GM06990 (cell line): ENCODE measurements at regions not wholly inside any gene's neighbourhood (a gene's known extent, or its start where the extent isn't known, plus 50 kb on each side); places are given as distances from the start of the nearest gene placed in this dataset.

Source experiments
- DNase-seq: peaks from one replicate; pipeline ENCODE4 v3.0.0-alpha.2; 2011; ENCODE audit not compliant: insufficient read length; ENCODE audit errors: extremely low read depth
- H3K27me3 ChIP-seq: replicated peaks from 2 replicates; pipeline ENCODE4 v1.6.0; 2011; ENCODE audit warnings: low read length; ENCODE audit not compliant: control insufficient read depth, insufficient read depth
- H3K36me3 ChIP-seq: 2 replicates; pipeline ENCODE4 v1.5.1; 2011; ENCODE audit warnings: low read length; ENCODE audit not compliant: control insufficient read depth, insufficient read depth
- H3K4me3 ChIP-seq: replicated peaks from 2 replicates; pipeline ENCODE4 v1.5.1; 2011; ENCODE audit warnings: low read depth, mild to moderate bottlenecking, control low read depth, low read length
- CTCF ChIP-seq: IDR thresholded peaks from 2 replicates; pipeline ENCODE4 v1.5.1; 2011; ENCODE audit warnings: low read length, control low read depth, mild to moderate bottlenecking, inconsistent platforms; ENCODE audit not compliant: insufficient read depth, poor library complexity, severe bottlenecking

GRCh38 chrX:13198056-13198761 is 121.6 kb downstream of the ATXN3L start:
- no peak for TF ChIP-seq CTCF
- Histone ChIP-seq H3K27me3 (no peaks in the 10 kb centered on the region), H3K4me3 (no peak overlapping the region), H3K36me3 (no peaks in the 10 kb centered on the region)
- no peak for DNase-seq

GRCh38 chrX:13196782-13197181 is 123.1 kb downstream of the ATXN3L start:
- DNase-seq = no peak
- Histone ChIP-seq H3K4me3 (no peak overlapping the region), H3K27me3 (no peaks in the 10 kb centered on the region), H3K36me3 (no peaks in the 10 kb centered on the region)
- no peak for TF ChIP-seq CTCF

GRCh38 chrX:13195340-13195739 is 124.5 kb downstream of the ATXN3L start:
- no peak overlapping the region for H3K4me3 ChIP-seq
- H3K27me3 ChIP-seq = no peaks in the 10 kb centered on the region
- no peak for TF ChIP-seq CTCF
- H3K36me3 ChIP-seq = no peaks in the 10 kb centered on the region
- DNase-seq = no peak

DNA sequence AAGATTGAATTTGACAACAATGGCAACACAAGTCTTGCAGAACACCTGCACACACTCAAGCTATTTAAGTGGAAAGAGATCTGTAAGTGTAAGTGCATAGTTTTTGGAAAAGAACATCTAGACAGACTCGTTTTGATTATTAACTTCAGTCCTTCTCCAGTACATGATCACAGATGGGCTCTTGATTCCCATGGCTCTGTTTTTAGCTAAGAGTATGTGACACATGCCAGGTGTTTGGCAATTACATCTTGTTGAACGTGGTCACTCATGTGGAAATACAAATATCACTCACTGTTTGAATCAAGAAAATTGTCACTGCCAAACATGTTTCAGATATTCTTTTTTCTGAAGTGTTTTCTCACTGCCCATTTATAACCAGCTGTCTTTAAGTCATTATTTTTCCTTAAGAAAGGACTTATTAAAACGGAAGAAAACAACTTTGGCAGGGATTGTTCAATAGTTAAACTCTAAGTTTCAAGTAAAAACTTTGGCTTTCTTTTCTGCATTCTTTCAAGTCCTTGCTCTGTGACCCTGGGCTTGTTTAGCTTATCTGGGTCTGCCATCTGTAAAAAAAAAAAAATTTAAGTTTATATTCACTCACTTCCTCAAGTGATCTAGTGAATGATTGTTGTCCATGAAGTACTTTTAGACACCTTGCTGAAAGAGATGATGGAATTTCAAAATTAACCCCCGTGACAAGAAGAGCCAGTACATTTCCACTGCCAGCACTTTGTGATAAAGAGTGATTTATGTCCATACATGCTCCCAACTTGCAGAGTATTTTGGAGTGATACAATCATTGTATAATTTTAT is 125.4 kb downstream of the ATXN3L start:
- TF ChIP-seq CTCF = no peak
- H3K36me3 ChIP-seq = no peaks in the 10 kb centered on the region
- DNase-seq = peak; percentile 59
- H3K27me3 ChIP-seq = no peaks in the 10 kb centered on the region
- no peak overlapping the region for H3K4me3 ChIP-seq

DNA sequence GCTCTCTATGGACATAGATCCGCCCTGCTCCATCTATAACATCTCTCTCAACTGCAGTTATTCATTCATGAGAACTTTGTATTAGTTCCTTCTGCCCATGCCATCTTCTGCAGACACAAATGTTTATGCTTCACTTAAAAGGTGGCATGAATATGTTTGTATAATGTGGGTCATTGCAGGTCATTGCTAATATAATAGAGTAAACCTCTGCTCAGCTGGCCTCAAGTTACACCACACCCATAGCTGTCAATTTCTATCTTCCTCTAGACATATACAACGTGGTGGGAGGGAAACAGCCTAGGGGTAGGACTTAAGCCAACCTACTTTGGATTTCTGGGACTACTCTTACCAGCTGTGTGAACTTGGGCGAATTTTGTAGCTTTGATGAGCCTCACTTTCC is 129.8 kb downstream of the ATXN3L start:
- no peak for DNase-seq
- Histone ChIP-seq H3K4me3 (no peak overlapping the region), H3K36me3 (no peaks in the 10 kb centered on the region), H3K27me3 (no peaks in the 10 kb centered on the region)
- TF ChIP-seq CTCF = no peak
